ENCODE measurements at regions not wholly inside any gene's neighbourhood (a gene's known extent, or its start where the extent isn't known, plus 50 kb on each side); places are given as distances from the start of the nearest gene placed in this dataset.
"Not testable (repeated sequence)": the region's sequence is repeated elsewhere in the genome, so short reads cannot be mapped to it uniquely, and the experiment has no call there.

DNA sequence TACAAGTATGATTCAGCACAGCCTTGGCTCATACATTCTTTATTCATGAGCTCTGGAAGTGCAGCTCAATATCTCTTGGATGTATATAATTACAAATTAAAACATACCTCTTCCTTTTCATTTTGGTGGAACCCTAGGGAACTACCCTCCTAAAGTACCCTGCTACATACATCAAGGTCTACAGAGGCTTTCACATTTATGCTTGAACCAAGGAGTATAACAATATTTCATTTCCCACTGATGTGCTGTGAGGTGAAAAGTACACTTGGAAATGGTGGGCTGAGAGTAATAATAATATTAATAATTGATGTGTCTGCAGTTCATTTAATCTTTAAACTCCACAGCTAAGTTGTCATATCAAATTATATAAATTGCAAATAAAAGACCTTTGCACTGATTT is 142.2 kb upstream of the LRRC3B start:
- TF ChIP-seq ZNF274 (IDR thresholded peaks at IDR 0.05; ENCODE audit: low read depth, low read length): no peak

DNA sequence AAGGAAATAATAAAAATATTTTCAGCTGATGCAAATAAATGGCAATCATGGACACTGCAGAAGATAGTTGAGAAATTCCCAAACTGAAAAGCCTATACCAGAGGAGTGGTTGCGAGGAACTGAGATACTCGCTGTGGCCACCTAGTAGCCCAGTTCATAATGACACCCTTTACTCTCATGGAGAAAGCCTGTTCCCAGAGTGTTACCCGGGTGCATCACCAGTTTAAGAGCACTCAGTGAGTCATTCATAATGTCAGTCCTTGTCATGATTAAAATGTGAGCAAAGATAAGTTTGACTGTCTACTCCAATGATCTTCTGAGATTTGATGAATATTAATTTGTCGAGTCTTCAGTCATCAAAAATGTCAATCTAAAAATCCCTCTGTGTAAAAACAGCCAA is 138.4 kb upstream of the LRRC3B start:
- H3K4me3 ChIP-seq (ENCODE audit: low read length): no peak overlapping the region
- no peak for TF ChIP-seq ZNF274 (IDR thresholded peaks at IDR 0.05; ENCODE audit: low read depth, low read length)

More for the DNA sequence above, 142.2 kb upstream of the LRRC3B start:
- no peak overlapping the region for H3K4me3 ChIP-seq (ENCODE audit: low read length)

DNA sequence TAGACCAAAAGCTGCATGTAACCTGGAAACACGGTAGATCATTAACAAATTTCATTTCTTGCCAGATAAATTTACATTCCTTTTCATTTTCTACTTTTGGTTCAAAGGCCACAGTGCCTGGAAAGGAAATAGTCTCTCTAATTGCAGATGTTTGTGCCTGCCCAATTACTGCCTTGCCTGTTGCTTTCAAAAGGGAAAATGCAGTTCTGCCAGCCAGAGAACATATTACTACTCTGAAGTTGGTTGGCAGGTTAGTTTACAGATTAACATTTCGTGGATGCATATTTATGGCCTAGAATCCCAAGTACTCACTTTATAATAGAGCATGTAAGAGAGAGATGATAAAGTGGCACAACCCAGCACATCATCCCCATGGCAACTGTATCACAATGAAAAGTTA is 124.3 kb upstream of the LRRC3B start:
- no peak overlapping the region for H3K4me3 ChIP-seq (ENCODE audit: low read length)
- TF ChIP-seq ZNF274 (IDR thresholded peaks at IDR 0.05; ENCODE audit: low read depth, low read length): no peak

DNA sequence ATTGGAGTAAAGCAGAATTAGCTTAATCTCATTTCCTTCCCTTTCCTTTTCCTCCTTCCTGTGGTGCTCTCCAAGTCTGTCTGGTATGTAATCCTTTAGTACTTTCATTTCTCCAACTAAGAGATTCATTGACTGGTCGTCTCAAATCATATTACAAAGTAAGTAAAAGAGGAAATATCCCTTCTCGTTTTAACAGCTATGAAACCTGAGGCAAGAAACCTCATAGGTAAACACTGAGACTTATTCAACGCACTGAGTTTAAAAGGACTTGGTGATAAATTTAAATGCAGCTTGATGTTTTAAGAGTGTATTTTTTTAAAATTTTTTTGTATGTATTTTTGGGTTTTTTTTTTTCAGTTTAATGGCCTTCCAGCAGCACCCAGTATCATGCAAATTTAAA is 117.2 kb upstream of the LRRC3B start:
- no peak for TF ChIP-seq ZNF274 (IDR thresholded peaks at IDR 0.05; ENCODE audit: low read depth, low read length)
- H3K4me3 ChIP-seq (ENCODE audit: low read length): no peak overlapping the region

DNA sequence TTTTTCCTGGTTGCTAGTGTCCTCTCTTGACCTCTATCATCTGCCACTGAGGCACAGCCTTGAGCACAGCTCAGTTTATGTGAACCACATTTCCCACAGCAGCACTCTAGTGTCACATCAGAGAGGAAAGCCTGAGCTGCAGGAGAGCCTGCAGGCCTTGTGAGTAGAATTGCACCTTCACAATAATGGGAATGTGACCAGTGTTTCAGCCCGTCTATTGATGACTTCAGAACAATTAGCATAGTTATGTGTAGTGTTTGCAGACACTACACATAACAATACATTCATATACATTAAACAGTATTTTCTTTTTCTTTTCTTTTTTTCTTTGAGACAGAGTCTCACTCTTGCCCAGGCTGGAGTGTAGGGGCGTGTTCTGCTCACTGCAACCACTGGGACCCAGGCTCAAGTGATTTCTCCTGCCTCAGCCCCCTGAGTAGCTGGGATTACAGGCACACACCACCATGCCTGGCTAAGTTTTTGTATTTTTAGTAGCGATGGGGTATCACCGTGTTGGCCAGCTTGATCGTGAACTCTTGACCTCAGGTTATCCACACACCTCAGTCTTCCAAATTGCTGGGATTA is 108.0 kb upstream of the LRRC3B start:
- H3K4me3 ChIP-seq (ENCODE audit: low read length): not testable (repeated sequence)

DNA sequence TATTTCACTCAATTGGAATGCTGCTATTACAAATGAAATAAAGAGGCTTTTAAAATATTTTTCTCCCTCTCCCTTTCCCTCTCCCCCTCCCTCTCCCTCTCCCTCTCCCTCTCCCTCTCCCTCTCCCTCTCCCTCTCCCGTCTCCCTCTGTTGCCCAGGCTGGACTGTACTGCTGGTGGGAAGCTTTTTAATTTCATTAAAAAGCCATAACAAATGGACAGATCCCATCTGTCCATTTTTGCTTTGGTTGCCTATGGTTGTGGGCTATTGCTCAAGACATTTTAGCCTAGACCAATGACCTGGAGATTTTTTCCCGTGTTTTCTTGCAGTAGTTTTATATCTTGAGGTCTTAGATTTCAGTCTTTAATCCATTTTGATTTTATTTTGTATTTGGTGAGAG is 107.2 kb upstream of the LRRC3B start:
- no peak overlapping the region for H3K4me3 ChIP-seq (ENCODE audit: low read length)
- no peak for TF ChIP-seq ZNF274 (IDR thresholded peaks at IDR 0.05; ENCODE audit: low read depth, low read length)

DNA sequence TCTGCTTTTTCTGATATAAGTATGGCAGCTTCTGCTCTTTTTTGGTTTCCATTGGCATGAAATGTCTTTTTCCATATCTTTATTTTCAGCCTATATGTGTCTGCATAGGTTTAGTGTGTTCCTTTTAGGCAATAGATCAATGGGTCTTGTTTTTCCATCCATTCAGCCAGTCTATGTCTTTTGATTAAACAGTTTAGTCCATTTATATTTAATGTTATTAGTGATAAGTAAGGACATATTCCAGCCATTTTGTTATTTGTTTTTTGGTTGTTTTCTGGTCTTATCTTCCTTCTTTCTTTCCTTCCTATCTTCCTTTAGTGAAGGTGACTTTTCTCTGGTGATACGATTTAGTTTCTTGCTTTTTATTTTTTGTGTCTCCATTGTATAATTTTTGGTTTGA is 101.3 kb upstream of the LRRC3B start:
- no peak for TF ChIP-seq ZNF274 (IDR thresholded peaks at IDR 0.05; ENCODE audit: low read depth, low read length)
- no peak overlapping the region for H3K4me3 ChIP-seq (ENCODE audit: low read length)

DNA sequence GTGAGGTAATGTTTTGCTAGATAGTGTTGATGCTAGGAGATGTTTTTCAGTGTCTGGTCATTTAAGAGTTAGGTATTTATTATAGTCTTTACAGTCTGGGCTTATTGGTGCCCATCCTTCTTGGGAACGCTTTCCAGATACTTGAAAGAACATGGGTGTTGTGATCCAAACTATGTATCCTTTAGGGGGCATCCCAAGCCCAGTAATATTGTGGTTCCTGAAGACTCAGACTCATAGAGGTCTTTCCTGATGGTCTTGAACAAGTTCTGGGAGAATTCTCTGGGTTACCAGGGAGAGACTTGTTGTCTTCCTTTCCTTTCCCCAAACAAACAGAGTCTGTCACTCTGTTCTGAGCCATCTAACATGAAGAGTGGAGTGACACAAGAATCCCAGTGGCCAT is 99.7 kb upstream of the LRRC3B start:
- no peak overlapping the region for H3K4me3 ChIP-seq (ENCODE audit: low read length)
- no peak for TF ChIP-seq ZNF274 (IDR thresholded peaks at IDR 0.05; ENCODE audit: low read depth, low read length)

DNA sequence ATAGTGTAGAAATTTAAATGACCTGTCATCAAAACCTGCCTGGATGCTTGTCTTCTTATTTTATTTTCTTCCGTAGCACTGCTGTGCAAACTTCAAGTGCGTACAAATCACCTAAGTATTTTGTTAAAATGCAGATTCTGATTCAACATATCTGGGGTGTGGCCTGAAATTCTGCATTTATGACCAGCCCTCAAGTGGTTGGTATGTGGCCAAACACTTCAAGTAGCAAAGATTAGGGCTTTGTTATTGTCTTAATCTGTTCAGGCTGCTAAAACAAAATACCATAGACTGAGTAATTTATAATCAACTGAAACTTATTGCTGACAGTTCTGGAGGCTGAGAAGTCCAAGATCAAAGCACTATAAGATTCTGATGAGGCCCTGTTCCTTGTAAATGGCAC is 97.6 kb upstream of the LRRC3B start:
- H3K4me3 ChIP-seq (ENCODE audit: low read length): no peak overlapping the region
- no peak for TF ChIP-seq ZNF274 (IDR thresholded peaks at IDR 0.05; ENCODE audit: low read depth, low read length)

DNA sequence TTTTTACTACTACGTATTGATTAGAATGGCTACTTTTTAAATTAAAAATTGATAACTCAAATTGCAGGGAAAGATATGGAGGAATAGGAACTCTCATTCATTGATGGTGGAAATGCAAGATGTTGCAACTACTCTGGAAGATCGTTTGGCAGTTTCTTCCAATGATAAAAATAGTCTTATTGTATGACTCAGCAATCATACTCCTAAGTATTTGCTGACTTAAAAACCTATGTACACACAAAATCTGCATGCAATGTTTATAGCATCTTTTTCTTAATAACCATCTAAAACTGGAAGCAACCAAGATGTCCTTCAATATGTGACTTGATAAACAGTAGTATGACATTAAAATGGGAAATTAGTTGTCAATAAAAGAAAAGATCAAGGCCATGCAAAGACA is 87.4 kb upstream of the LRRC3B start:
- TF ChIP-seq ZNF274 (IDR thresholded peaks at IDR 0.05; ENCODE audit: low read depth, low read length): no peak
- H3K4me3 ChIP-seq (ENCODE audit: low read length): no peak overlapping the region

DNA sequence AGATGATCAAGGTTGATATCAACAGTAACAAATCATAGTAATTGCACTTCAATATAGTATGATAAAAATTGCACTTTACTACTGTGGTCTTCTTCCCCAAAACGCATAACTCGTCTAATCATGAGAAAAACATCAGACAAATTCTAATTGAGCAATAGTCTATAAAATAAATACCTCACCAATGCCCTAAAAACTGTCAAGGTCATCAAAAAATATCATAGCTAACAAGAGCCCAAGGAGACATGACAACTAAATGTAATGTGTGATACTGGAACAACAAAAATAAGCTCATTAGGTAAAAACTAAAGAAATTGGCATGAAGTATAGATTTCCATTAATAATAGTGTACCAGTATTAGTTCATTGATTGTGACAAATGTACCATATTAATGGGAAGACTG is 85.6 kb upstream of the LRRC3B start:
- H3K4me3 ChIP-seq (ENCODE audit: low read length): no peak overlapping the region
- TF ChIP-seq ZNF274 (IDR thresholded peaks at IDR 0.05; ENCODE audit: low read depth, low read length): no peak

DNA sequence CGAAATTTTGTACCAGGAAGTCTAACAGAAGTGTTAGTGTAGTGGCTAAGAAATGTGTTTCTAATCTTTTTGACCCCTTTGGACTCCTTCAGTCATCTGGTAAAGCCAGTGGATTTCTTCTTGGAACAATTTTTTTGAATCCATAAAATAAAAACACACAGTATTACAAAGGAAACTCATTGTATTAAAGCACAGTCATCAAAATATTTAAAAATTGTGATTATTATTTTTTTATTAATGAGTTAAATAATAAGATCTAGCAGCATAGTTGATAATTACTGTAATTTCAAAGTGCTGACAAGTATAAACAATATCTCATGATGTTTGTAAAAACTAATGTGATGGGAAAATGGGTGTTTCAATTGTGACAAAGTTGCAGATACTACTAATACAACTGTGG is 72.2 kb upstream of the LRRC3B start:
- H3K4me3 ChIP-seq (ENCODE audit: low read length): no peak overlapping the region
- TF ChIP-seq ZNF274 (IDR thresholded peaks at IDR 0.05; ENCODE audit: low read depth, low read length): no peak

DNA sequence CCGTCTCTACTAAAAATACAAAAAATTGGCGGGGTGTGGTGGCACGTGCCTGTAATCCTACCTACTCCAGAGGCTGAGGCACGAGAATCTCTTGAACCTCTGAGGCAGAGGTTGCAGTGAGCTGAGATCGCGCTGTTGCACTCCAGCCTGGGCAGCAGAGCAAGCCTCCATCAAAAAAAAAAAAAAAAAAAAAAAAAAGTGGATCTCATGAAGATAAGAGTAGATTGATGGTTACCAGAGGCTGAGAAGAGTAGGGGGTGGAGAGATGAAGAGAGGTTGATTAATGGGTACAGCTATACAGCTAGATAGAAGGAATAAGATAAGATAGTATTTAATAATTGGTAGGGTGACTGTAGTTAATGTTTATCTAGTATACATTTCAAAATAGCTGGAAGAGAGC is 65.9 kb upstream of the LRRC3B start:
- H3K4me3 ChIP-seq (ENCODE audit: low read length): no peak overlapping the region
- no peak for TF ChIP-seq ZNF274 (IDR thresholded peaks at IDR 0.05; ENCODE audit: low read depth, low read length)

DNA sequence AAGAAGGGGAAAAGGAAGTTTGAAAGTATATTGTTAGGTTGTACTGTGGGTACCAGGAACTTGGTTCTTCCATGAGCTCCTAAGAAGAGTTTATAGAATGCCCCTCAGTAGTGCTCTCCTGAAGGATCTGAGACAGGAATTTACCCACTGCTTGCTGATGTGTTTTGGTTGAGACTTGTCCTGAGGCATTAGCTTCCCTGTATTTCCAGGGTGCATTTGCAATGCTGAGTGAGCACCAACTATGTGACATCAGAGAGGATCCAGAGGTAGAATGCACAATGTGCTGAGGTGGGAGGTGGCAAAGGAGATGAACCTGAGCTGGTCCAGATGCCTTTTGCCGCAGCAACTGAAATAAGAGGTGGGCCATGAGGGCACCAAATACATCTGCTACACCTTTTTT is 64.3 kb upstream of the LRRC3B start:
- H3K4me3 ChIP-seq (ENCODE audit: low read length): no peak overlapping the region
- no peak for TF ChIP-seq ZNF274 (IDR thresholded peaks at IDR 0.05; ENCODE audit: low read depth, low read length)

DNA sequence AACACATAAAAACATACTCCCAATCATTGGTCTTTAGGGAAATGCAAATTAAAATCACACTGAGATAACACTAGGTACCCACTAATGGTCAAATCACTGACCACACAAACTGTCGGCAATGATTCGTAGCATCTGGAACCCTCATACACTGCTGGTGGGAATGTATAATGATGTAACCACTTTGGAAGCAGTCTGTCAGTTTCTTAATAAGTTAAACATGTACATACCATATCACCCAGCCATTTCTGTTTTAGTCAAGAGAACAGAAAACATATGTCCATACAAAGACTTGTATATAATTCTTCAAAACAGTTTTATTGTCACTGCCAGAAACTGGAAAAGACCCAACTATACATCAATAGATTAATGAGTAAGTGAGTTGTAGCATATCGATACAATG is 63.3 kb upstream of the LRRC3B start:
- H3K4me3 ChIP-seq (ENCODE audit: low read length): no peak overlapping the region
- TF ChIP-seq ZNF274 (IDR thresholded peaks at IDR 0.05; ENCODE audit: low read depth, low read length): no peak

DNA sequence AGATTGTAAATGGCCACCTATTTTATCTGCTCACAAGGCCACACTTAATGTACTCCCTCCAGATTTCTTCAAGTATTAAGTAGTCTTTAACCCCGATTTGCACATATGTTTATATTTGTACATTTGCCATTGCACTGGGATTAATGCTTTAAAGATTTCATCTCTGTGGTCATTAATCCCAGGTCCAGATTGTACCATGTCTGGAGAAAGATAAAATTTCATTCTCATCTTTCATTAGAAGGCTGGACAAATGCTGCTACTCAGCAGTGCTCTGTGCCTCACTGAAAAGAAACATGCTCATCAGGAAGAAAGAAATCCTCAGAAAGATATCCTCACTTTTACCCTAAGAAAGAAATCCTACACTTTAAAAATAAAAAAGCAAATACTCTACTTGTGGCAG is 62.5 kb upstream of the LRRC3B start:
- TF ChIP-seq ZNF274 (IDR thresholded peaks at IDR 0.05; ENCODE audit: low read depth, low read length): no peak
- H3K4me3 ChIP-seq (ENCODE audit: low read length): no peak overlapping the region

All from GM08714 (cell line).